ENCODE measurements at regions not wholly inside any gene's neighbourhood (a gene's known extent, or its start where the extent isn't known, plus 50 kb on each side); places are given as distances from the start of the nearest gene placed in this dataset.

GRCh38 chr12:126554625-126555024 is 1489.4 kb downstream of the AACS start:
- TF ChIP-seq CTCF (conservative IDR thresholded peaks at IDR 0.05; ENCODE audit: low read depth, low read length), result no peak
- no peak for TF ChIP-seq EZH2phosphoT487 (IDR thresholded peaks at IDR 0.05; ENCODE audit: borderline replicate concordance, low read length)
- no peak for TF ChIP-seq EZH2 (IDR thresholded peaks at IDR 0.05; ENCODE audit: low read length, unreplicated experiment)

Data from PC-3 (cell line).